Kidney glomerular epithelial cell (primary cell): ENCODE measurements at regions not wholly inside any gene's neighbourhood (a gene's known extent, or its start where the extent isn't known, plus 50 kb on each side); places are given as distances from the start of the nearest gene placed in this dataset.

Experiments
- DNase-seq: peaks from one replicate; lab custom pipeline; 2025; lab: John Stamatoyannopoulos, UW

- no peak for DNase-seq
Observed at GRCh38 chr14:53545217-53545616, 392.1 kb upstream of the DDHD1 start.

- peak; percentile 67 for DNase-seq
Observed at GRCh38 chr14:53542732-53543131, 389.6 kb upstream of the DDHD1 start.

- no peak for DNase-seq
Observed at GRCh38 chr14:53541411-53541810, 388.3 kb upstream of the DDHD1 start.

GRCh38 chr14:53539489-53540126, 386.5 kb upstream of the DDHD1 start:
- peak; percentile 80 for DNase-seq

- no peak for DNase-seq
Observed at GRCh38 chr14:53538316-53538881, 385.3 kb upstream of the DDHD1 start.

GRCh38 chr14:53537422-53538315, 384.5 kb upstream of the DDHD1 start:
- DNase-seq, result no peak

- DNase-seq, result no peak
Observed at GRCh38 chr14:53536446-53536845, 383.3 kb upstream of the DDHD1 start.

GRCh38 chr14:53534841-53535240, 381.7 kb upstream of the DDHD1 start:
- no peak for DNase-seq

GRCh38 chr14:53533384-53533970, 380.4 kb upstream of the DDHD1 start:
- DNase-seq, result no peak

- no peak for DNase-seq
Observed at GRCh38 chr14:53532853-53533252, 379.7 kb upstream of the DDHD1 start.

GRCh38 chr14:53531730-53532129, 378.6 kb upstream of the DDHD1 start:
- DNase-seq, result no peak

GRCh38 chr14:53531156-53531555, 378.0 kb upstream of the DDHD1 start:
- DNase-seq, result no peak

- no peak for DNase-seq
Observed at GRCh38 chr14:53529519-53529918, 376.4 kb upstream of the DDHD1 start.

GRCh38 chr14:53528185-53528671, 375.1 kb upstream of the DDHD1 start:
- DNase-seq, result no peak

GRCh38 chr14:53526200-53526599, 373.1 kb upstream of the DDHD1 start:
- no peak for DNase-seq

- DNase-seq, result no peak
Observed at GRCh38 chr14:53525608-53526007, 372.5 kb upstream of the DDHD1 start.

GRCh38 chr14:53524391-53524790, 371.3 kb upstream of the DDHD1 start:
- no peak for DNase-seq

GRCh38 chr14:53523226-53523625, 370.1 kb upstream of the DDHD1 start:
- DNase-seq, result no peak

GRCh38 chr14:53520078-53520928, 367.2 kb upstream of the DDHD1 start:
- DNase-seq, result no peak

GRCh38 chr14:53519137-53519536, 366.0 kb upstream of the DDHD1 start:
- DNase-seq, result peak; percentile 47

- no peak for DNase-seq
Observed at GRCh38 chr14:53517270-53517960, 364.3 kb upstream of the DDHD1 start.
